ENCODE measurements at regions not wholly inside any gene's neighbourhood (a gene's known extent, or its start where the extent isn't known, plus 50 kb on each side); places are given as distances from the start of the nearest gene placed in this dataset.

- TF ChIP-seq CTCF (IDR thresholded peaks at IDR 0.05): no peak
- no peak for TF ChIP-seq POLR2A (IDR thresholded peaks at IDR 0.05)
Measured at GRCh38 chr10:33489501-33490176, 155.2 kb upstream of the NRP1 start.
